ENCODE measurements at regions not wholly inside any gene's neighbourhood (a gene's known extent, or its start where the extent isn't known, plus 50 kb on each side); places are given as distances from the start of the nearest gene placed in this dataset.

- no peak overlapping the region for H3K4me3 ChIP-seq (ENCODE audit: low read depth, poor library complexity, severe bottlenecking)
- intact Hi-C loops (cut with DNase I; ENCODE audit: low total_unique reads) = no loop called here
- TF ChIP-seq POLR2A (IDR thresholded peaks at IDR 0.05) (no peak), CTCF (IDR thresholded peaks at IDR 0.05) (no peak)
- 91% methylated on average over 3 of the region's 3 CpGs for WGBS, 2 donors
- no peak for DNase-seq (ENCODE audit: low spot score in 2 of 2)
Observed at GRCh38 chr2:198259496-198259895, 455.1 kb downstream of the PLCL1 start.

DNA sequence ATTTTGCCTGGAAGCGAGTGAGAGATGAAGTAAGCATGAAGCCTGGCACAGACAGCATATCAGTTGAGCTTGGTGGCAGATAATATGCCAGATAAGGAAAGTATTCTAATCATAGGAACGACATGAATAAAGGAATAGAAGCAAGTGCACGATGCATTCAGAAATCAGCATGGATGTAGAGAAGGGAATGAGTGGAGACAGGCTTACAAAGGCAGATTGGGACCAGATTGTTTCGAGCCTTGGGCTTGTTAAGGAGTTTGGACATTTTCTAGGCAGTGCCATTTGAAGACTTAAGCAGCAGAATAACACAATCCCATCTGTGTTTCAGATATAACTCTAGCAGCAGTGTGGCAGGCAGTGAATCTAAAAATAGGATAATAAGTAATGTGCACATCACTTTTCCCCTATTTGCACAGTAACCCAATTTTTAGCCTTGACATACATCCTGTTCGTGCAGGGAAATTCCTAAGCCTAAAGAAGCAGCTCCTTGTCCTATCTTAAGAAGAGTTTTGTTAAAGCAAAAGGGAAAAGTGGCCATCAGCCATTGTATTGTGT is 450.2 kb downstream of the PLCL1 start:
- H3K4me3 ChIP-seq (ENCODE audit: low read depth, poor library complexity, severe bottlenecking) = no peak overlapping the region
- WGBS, 2 donors = 50 to 56% methylated on average over 5 of the region's 5 CpGs
- TF ChIP-seq POLR2A (IDR thresholded peaks at IDR 0.05) (no peak), CTCF (IDR thresholded peaks at IDR 0.05) (no peak)
- intact Hi-C loops (cut with DNase I; ENCODE audit: low total_unique reads) = no loop called here
- DNase-seq (ENCODE audit: low spot score in 2 of 2) = no peak

GRCh38 chr2:198253995-198254394 is 449.6 kb downstream of the PLCL1 start:
- intact Hi-C loops (cut with DNase I; ENCODE audit: low total_unique reads) = no loop called here
- no peak for TF ChIP-seq POLR2A (IDR thresholded peaks at IDR 0.05)
- TF ChIP-seq CTCF (IDR thresholded peaks at IDR 0.05) = no peak
- DNase-seq (ENCODE audit: low spot score in 2 of 2) = no peak
- H3K4me3 ChIP-seq (ENCODE audit: low read depth, poor library complexity, severe bottlenecking) = no peak overlapping the region

DNA sequence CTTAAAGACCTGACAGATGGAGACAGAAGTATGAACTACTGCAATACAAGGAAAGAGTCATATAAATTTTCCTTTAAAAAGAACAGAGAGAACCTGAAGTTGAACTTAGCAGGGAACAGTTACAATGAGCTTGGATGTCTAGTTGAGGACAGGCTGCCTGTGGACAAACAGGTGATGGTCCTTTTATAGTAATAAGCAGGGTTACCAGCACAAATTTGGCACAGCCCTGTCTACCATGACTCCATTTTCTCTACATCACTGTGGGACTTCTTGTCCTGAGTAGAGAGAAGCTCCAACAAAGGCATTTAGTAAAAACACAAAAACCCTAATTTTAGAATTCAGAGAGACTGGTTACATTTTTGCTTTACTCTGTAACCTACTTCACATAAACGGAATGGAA is 448.1 kb downstream of the PLCL1 start:
- no peak for DNase-seq (ENCODE audit: low spot score in 2 of 2)
- TF ChIP-seq CTCF (IDR thresholded peaks at IDR 0.05) = no peak
- intact Hi-C loops (cut with DNase I; ENCODE audit: low total_unique reads) = no loop called here
- WGBS, 2 donors = 63 to 67% methylated on average over 1 of the region's 1 CpG
- no peak overlapping the region for H3K4me3 ChIP-seq (ENCODE audit: low read depth, poor library complexity, severe bottlenecking)

GRCh38 chr2:198242093-198242492 is 437.7 kb downstream of the PLCL1 start:
- WGBS, 2 donors = 79 to 82% methylated on average over 3 of the region's 3 CpGs
- intact Hi-C loops (cut with DNase I; ENCODE audit: low total_unique reads) = no loop called here
- TF ChIP-seq CTCF (IDR thresholded peaks at IDR 0.05) = no peak
- TF ChIP-seq POLR2A (IDR thresholded peaks at IDR 0.05) = no peak
- no peak for DNase-seq (ENCODE audit: low spot score in 2 of 2)
- H3K4me3 ChIP-seq (ENCODE audit: low read depth, poor library complexity, severe bottlenecking) = no peak overlapping the region

DNA sequence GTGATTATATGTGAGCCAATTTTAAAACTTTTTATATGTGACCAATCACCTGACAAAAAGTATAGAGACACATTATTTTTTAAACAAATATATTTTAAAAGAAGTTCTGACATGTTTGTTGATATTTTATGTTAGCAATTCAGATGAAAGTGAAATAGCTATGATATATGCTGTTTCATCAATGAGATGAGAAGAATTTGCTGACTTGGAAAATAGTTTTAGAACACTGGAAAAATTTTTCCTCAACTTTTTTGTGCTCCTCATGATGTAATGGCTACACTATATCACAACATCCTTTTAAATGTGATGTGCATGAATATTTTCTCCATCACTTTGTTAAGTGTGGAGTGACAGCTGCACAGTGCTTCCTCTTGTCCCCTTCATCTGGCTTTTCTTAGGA is 434.0 kb downstream of the PLCL1 start:
- intact Hi-C loops (cut with DNase I; ENCODE audit: low total_unique reads) = no loop called here
- no peak overlapping the region for H3K4me3 ChIP-seq (ENCODE audit: low read depth, poor library complexity, severe bottlenecking)
- no peak for DNase-seq (ENCODE audit: low spot score in 2 of 2)
- TF ChIP-seq CTCF (IDR thresholded peaks at IDR 0.05) (no peak), POLR2A (IDR thresholded peaks at IDR 0.05) (no peak)
